C4-2B (cell line): ENCODE measurements at regions not wholly inside any gene's neighbourhood (a gene's known extent, or its start where the extent isn't known, plus 50 kb on each side); places are given as distances from the start of the nearest gene placed in this dataset.

ENCODE experiments used
- CTCF ChIP-seq: fragments of 450-650 bp; conservative IDR thresholded peaks from 2 replicates; pipeline ENCODE4 v1.5.1; 2017; ENCODE audit warnings: mild to moderate bottlenecking
- ZFX ChIP-seq: fragments of 450-650 bp; IDR thresholded peaks from 2 replicates; pipeline ENCODE4 v1.6.1; 2017

GRCh38 chr18:78090584-78090983, 840.9 kb downstream of the GALR1 start:
- TF ChIP-seq CTCF (no peak), ZFX (no peak)
